GM12891 (cell line): ENCODE measurements at regions not wholly inside any gene's neighbourhood (a gene's known extent, or its start where the extent isn't known, plus 50 kb on each side); places are given as distances from the start of the nearest gene placed in this dataset.

ENCODE experiments used
- PAX5 ChIP-seq: IDR thresholded peaks from 2 replicates; pipeline ENCODE4 v1.6.1; 2011; ENCODE audit warnings: low read length, moderate library complexity, mild to moderate bottlenecking; ENCODE audit not compliant: insufficient read depth, severe bottlenecking
- POLR2A ChIP-seq: IDR thresholded peaks from 2 replicates; pipeline ENCODE4 v1.6.1; 2011; ENCODE audit warnings: low read depth, low read length, control low read depth
- POLR2AphosphoS5 ChIP-seq: IDR thresholded peaks from 2 replicates; pipeline ENCODE4 v1.6.1; 2011; ENCODE audit warnings: low read depth, low read length, control low read depth
- POU2F2 ChIP-seq: IDR thresholded peaks from 2 replicates; pipeline ENCODE4 v1.6.1; 2011; ENCODE audit warnings: low read depth, mild to moderate bottlenecking, control low read depth, low read length, moderate library complexity
- SPI1 ChIP-seq: IDR thresholded peaks from 2 replicates; pipeline ENCODE4 v1.6.1; 2011; ENCODE audit warnings: low read depth, low read length, control low read depth
- TAF1 ChIP-seq: IDR thresholded peaks from 2 replicates; pipeline ENCODE4 v1.6.1; 2011; ENCODE audit warnings: low read depth, low read length, control low read depth

- TF ChIP-seq POLR2AphosphoS5 (no peak), PAX5 (no peak), TAF1 (no peak), POLR2A (no peak), SPI1 (no peak), POU2F2 (no peak)
Measured at GRCh38 chr4:57360681-57361080, 250.5 kb upstream of the IGFBP7 start.
